NCI-H128 (cell line): ENCODE measurements at regions not wholly inside any gene's neighbourhood (a gene's known extent, or its start where the extent isn't known, plus 50 kb on each side); places are given as distances from the start of the nearest gene placed in this dataset.
"Not testable (repeated sequence)": the region's sequence is repeated elsewhere in the genome, so short reads cannot be mapped to it uniquely, and the experiment has no call there.

ENCODE experiments used
- DNase-seq: peaks from one replicate; lab custom pipeline; 2025; ENCODE audit not compliant: unreplicated experiment; lab: John Stamatoyannopoulos, UW

- no peak for DNase-seq
Observed at GRCh38 chr2:75833386-75833785, 122.7 kb upstream of the GCFC2 start.

- no peak for DNase-seq
Observed at GRCh38 chr2:75828826-75829225, 118.1 kb upstream of the GCFC2 start.

GRCh38 chr2:75823515-75823914, 112.8 kb upstream of the GCFC2 start:
- not testable (repeated sequence) for DNase-seq

- DNase-seq, result no peak
Observed at GRCh38 chr2:75822336-75822735, 111.6 kb upstream of the GCFC2 start.

GRCh38 chr2:75820693-75821092, 110.0 kb upstream of the GCFC2 start:
- DNase-seq, result no peak

- DNase-seq, result no peak
Observed at GRCh38 chr2:75810611-75811330, 100.1 kb upstream of the GCFC2 start.

- DNase-seq, result no peak
Observed at GRCh38 chr2:75808793-75809535, 98.2 kb upstream of the GCFC2 start.

GRCh38 chr2:75807992-75808391, 97.3 kb upstream of the GCFC2 start:
- no peak for DNase-seq

- no peak for DNase-seq
Observed at GRCh38 chr2:75801234-75801982, 90.7 kb upstream of the GCFC2 start.

GRCh38 chr2:75800456-75800855, 89.7 kb upstream of the GCFC2 start:
- DNase-seq, result no peak

- DNase-seq, result no peak
Observed at GRCh38 chr2:75799859-75800258, 89.1 kb upstream of the GCFC2 start.

- no peak for DNase-seq
Observed at GRCh38 chr2:75798569-75798968, 87.9 kb upstream of the GCFC2 start.

GRCh38 chr2:75792996-75793395, 82.3 kb upstream of the GCFC2 start:
- no peak for DNase-seq

GRCh38 chr2:75792146-75792545, 81.4 kb upstream of the GCFC2 start:
- DNase-seq, result no peak

GRCh38 chr2:75790814-75791467, 80.2 kb upstream of the GCFC2 start:
- no peak for DNase-seq

- DNase-seq, result no peak
Observed at GRCh38 chr2:75790121-75790813, 79.6 kb upstream of the GCFC2 start.

- DNase-seq, result no peak
Observed at GRCh38 chr2:75788902-75789301, 78.2 kb upstream of the GCFC2 start.

- no peak for DNase-seq
Observed at GRCh38 chr2:75788154-75788553, 77.4 kb upstream of the GCFC2 start.

- no peak for DNase-seq
Observed at GRCh38 chr2:75787532-75788132, 76.9 kb upstream of the GCFC2 start.

- no peak for DNase-seq
Observed at GRCh38 chr2:75775311-75775823, 64.7 kb upstream of the GCFC2 start.
